Vagina (tissue), 2 donors: ENCODE measurements at regions not wholly inside any gene's neighbourhood (a gene's known extent, or its start where the extent isn't known, plus 50 kb on each side); places are given as distances from the start of the nearest gene placed in this dataset.
"Not testable (repeated sequence)": the region's sequence is repeated elsewhere in the genome, so short reads cannot be mapped to it uniquely, and the experiment has no call there.

Source experiments
- DNase-seq, 2 donors: peaks; one replicate each; pipeline ENCODE4 v3.0.0-alpha.2; 2017; ENCODE audit errors: extremely low spot score in 2 of 2
- H3K27ac ChIP-seq: fragments of 200-600 bp; sonication (generic); one replicate; pipeline ENCODE4 v1.5.1; 2019
- H3K27me3 ChIP-seq: fragments of 200-600 bp; sonication (generic); one replicate; pipeline ENCODE4 v1.5.1; 2019
- H3K36me3 ChIP-seq, 2 donors: fragments of 200-600 bp; sonication (generic); one replicate each; pipeline ENCODE4 v1.5.1; 2017 to 2019
- H3K4me1 ChIP-seq: fragments of 200-600 bp; sonication (generic); one replicate; pipeline ENCODE4 v1.5.1; 2019
- H3K4me3 ChIP-seq, 2 donors: fragments of 200-600 bp; sonication (generic); 1 replicate in 1 of 2; 2 replicates in 1 of 2; pipeline ENCODE4 v1.5.1; 2016 to 2019
- H3K9me3 ChIP-seq: fragments of 200-600 bp; sonication (generic); one replicate; pipeline ENCODE4 v1.5.1; 2019
- CTCF ChIP-seq, 3 experiments: fragments of 450-650 bp in 2 of 3; fragments of 200-600 bp in 1 of 3; sonication (generic) in 1 of 3; IDR thresholded peaks; one replicate each; pipeline ENCODE4 v1.5.1; 2017 to 2019; ENCODE audit warnings: antibody characterized with exemption in 3 of 3, mild to moderate bottlenecking in 2 of 3, moderate library complexity in 2 of 3
- POLR2A ChIP-seq, 2 donors: fragments of 450-650 bp; IDR thresholded peaks; one replicate each; pipeline ENCODE4 v1.6.1; 2017; ENCODE audit warnings: antibody characterized with exemption in 2 of 2, mild to moderate bottlenecking in 2 of 2, moderate library complexity in 2 of 2
- POLR2AphosphoS5 ChIP-seq, 2 donors: sonication (generic); formaldehyde crosslinking; IDR thresholded peaks; one replicate each; pipeline ENCODE4 v1.9.0; 2017; ENCODE audit warnings: antibody characterized with exemption in 2 of 2, mild to moderate bottlenecking in 2 of 2, low read depth in 1 of 2; ENCODE audit not compliant: insufficient read depth in 1 of 2
- intact Hi-C: fragments of 100-400 bp; cut with DNase I; formaldehyde crosslinking; loops from one replicate; pipeline ENCODE4 v1.15.1; 2023

- Histone ChIP-seq H3K27ac (no peak overlapping the region), H3K27me3 (no peaks in the 10 kb centered on the region), H3K36me3 (no peaks in the 10 kb centered on the region), H3K4me3 (no peak overlapping the region), H3K4me1 (peaks cover 19% of the 10 kb centered on the region), H3K9me3 (no peaks in the 10 kb centered on the region)
- intact Hi-C loops: no loop called here
- no peak for DNase-seq
- no peak for TF ChIP-seq CTCF (IDR thresholded peaks at IDR 0.05)
- no peak for TF ChIP-seq POLR2AphosphoS5 (IDR thresholded peaks at IDR 0.05; ENCODE audit: insufficient read depth in 1 of 2, low read depth in 1 of 2)
- TF ChIP-seq POLR2A (IDR thresholded peaks at IDR 0.05): no peak
Measured at GRCh38 chr14:55851961-55852360, 266.2 kb upstream of the PELI2 start.

- no peaks in the 10 kb centered on the region for H3K9me3 ChIP-seq
- peaks cover 7% of the 10 kb centered on the region for H3K4me1 ChIP-seq
- no peak for DNase-seq
- H3K27ac ChIP-seq: no peak overlapping the region
- TF ChIP-seq CTCF (IDR thresholded peaks at IDR 0.05) (no peak), POLR2AphosphoS5 (IDR thresholded peaks at IDR 0.05; ENCODE audit: insufficient read depth in 1 of 2, low read depth in 1 of 2) (no peak), POLR2A (IDR thresholded peaks at IDR 0.05) (no peak)
- H3K27me3 ChIP-seq: no peaks in the 10 kb centered on the region
- no peaks in the 10 kb centered on the region for H3K36me3 ChIP-seq
- intact Hi-C loops: no loop called here
- H3K4me3 ChIP-seq: no peak overlapping the region
Measured at GRCh38 chr14:55855751-55856150, 262.5 kb upstream of the PELI2 start.

- no peaks in the 10 kb centered on the region for H3K36me3 ChIP-seq
- DNase-seq: no peak
- no peak overlapping the region for H3K27ac ChIP-seq
- H3K9me3 ChIP-seq: no peaks in the 10 kb centered on the region
- no peak for TF ChIP-seq POLR2AphosphoS5 (IDR thresholded peaks at IDR 0.05; ENCODE audit: insufficient read depth in 1 of 2, low read depth in 1 of 2)
- TF ChIP-seq CTCF (IDR thresholded peaks at IDR 0.05): no peak
- no peak for TF ChIP-seq POLR2A (IDR thresholded peaks at IDR 0.05)
- H3K4me1 ChIP-seq: no peaks in the 10 kb centered on the region
- intact Hi-C loops: no loop called here
- no peaks in the 10 kb centered on the region for H3K27me3 ChIP-seq
- H3K4me3 ChIP-seq: no peak overlapping the region
Measured at GRCh38 chr14:55858604-55859003, 259.6 kb upstream of the PELI2 start.

GRCh38 chr14:55861561-55861960 lies 256.6 kb upstream of the PELI2 start:
- H3K27ac ChIP-seq, H3K27me3 ChIP-seq, DNase-seq, intact Hi-C loops, H3K36me3 ChIP-seq, H3K4me3 ChIP-seq, H3K9me3 ChIP-seq, H3K4me1 ChIP-seq: not testable (repeated sequence)

GRCh38 chr14:55864890-55865655 lies 253.1 kb upstream of the PELI2 start:
- H3K4me3 ChIP-seq: no peak overlapping the region
- no peaks in the 10 kb centered on the region for H3K9me3 ChIP-seq
- no peak for DNase-seq
- no peaks in the 10 kb centered on the region for H3K27me3 ChIP-seq
- intact Hi-C loops: no loop called here
- H3K36me3 ChIP-seq: no peaks in the 10 kb centered on the region
- no peak for TF ChIP-seq CTCF (IDR thresholded peaks at IDR 0.05)
- no peak for TF ChIP-seq POLR2A (IDR thresholded peaks at IDR 0.05)
- no peak for TF ChIP-seq POLR2AphosphoS5 (IDR thresholded peaks at IDR 0.05; ENCODE audit: insufficient read depth in 1 of 2, low read depth in 1 of 2)
- no peaks in the 10 kb centered on the region for H3K4me1 ChIP-seq
- no peak overlapping the region for H3K27ac ChIP-seq
